Breast epithelium (tissue), 3 donors: ENCODE measurements at regions not wholly inside any gene's neighbourhood (a gene's known extent, or its start where the extent isn't known, plus 50 kb on each side); places are given as distances from the start of the nearest gene placed in this dataset.

Experiments
- POLR2A ChIP-seq: fragments of 450-650 bp; IDR thresholded peaks from one replicate; pipeline ENCODE4 v1.6.1; 2016; ENCODE audit warnings: antibody characterized with exemption, mild to moderate bottlenecking, moderate library complexity
- TF ChIP-seq, protein P1 (sequence below), 3 donors: fragments of 450-650 bp; IDR thresholded peaks; one replicate each; pipeline ENCODE4 v1.5.1; 2016 to 2017; ENCODE audit warnings: antibody characterized with exemption in 3 of 3, mild to moderate bottlenecking in 3 of 3, moderate library complexity in 3 of 3

DNA sequence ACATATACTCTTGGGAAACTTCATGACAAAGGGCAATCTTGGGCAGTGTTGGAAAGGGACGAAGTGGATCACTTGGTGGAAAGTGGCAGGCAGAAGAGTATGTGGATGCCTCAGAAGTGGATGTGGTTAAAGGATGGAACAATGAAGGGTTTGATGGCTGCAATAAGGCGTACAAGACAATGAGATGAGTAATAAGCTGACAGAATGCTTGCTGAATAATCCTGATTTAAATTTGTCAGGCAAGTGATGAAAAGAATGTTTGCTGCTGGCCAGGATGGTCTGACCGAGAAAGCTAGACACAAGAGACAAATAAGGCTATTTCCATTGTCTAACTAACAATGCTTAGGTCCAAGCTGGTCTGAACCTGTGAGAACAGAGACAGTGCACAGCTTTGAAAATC, 61.6 kb upstream of the CEP85L start:
- TF ChIP-seq, protein P1, sequence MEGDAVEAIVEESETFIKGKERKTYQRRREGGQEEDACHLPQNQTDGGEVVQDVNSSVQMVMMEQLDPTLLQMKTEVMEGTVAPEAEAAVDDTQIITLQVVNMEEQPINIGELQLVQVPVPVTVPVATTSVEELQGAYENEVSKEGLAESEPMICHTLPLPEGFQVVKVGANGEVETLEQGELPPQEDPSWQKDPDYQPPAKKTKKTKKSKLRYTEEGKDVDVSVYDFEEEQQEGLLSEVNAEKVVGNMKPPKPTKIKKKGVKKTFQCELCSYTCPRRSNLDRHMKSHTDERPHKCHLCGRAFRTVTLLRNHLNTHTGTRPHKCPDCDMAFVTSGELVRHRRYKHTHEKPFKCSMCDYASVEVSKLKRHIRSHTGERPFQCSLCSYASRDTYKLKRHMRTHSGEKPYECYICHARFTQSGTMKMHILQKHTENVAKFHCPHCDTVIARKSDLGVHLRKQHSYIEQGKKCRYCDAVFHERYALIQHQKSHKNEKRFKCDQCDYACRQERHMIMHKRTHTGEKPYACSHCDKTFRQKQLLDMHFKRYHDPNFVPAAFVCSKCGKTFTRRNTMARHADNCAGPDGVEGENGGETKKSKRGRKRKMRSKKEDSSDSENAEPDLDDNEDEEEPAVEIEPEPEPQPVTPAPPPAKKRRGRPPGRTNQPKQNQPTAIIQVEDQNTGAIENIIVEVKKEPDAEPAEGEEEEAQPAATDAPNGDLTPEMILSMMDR (IDR thresholded peaks at IDR 0.05): no peak
- TF ChIP-seq POLR2A: no peak
